Fibroblast of skin of left quadriceps (primary cell): ENCODE measurements at regions not wholly inside any gene's neighbourhood (a gene's known extent, or its start where the extent isn't known, plus 50 kb on each side); places are given as distances from the start of the nearest gene placed in this dataset.
"Not testable (repeated sequence)": the region's sequence is repeated elsewhere in the genome, so short reads cannot be mapped to it uniquely, and the experiment has no call there.

Source experiments
- DNase-seq, 2 experiments: peaks; one replicate each; pipeline ENCODE4 v3.0.0-alpha.2; 2013; ENCODE audit warnings: low read depth in 2 of 2

DNA sequence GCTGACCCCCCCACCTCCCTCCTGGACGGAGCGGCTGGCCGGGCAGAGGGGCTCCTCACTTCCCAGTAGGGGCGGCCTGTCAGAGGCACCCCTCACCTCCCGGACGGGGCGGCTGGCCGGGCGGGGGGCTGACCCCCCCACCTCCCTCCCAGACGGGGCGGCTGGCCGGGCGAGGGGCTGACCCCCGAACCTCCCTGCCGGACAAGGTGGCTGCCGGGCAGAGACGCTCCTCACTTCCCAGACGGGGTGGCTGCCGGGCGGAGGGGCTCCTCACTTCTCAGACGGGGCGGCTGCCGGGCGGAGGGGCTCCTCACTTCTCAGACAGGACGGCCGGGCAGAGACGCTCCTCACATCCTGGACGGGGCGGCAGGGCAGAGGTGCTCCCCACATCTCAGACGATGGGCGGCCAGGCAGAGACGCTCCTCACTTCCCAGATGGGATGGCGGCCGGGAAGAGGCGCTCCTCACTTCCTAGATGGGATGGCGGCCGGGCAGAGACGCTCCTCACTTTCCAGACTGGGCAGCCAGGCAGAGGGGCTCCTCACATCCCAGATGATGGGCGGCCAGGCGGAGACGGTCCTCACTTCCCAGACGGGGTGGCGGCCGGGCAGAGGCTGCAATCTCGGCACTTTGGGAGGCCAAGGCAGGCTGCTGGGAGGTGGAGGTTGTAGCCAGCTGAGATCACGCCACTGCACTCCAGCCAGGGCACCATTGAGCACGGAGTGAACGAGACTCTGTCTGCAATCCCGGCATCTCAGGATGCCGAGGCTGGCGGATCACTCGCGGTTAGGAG lies 66.2 kb upstream of the PAPPA2 start:
- DNase-seq: not testable (repeated sequence)

- no peak for DNase-seq
These were observed 71.4 kb upstream of the PAPPA2 start for GRCh38 chr1:176391621-176392020.

DNA sequence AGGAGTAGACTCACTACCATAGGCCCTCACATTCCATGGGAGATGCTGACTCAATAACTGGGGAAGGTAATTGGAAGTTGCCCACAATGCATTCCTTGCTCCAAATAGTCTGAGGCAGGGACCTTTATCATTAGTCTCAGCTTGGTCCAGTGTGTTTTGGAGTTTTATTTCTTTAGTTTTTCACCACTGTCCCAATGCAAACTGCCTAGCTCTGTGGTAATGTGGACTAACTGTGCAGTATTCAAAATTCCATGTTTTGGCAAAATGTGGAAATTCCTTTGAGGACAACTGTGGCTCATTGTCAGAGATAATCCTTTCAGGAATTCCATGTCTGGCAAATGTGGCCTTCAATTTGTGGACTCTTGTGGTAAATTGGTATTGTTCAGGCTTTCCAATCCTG lies 78.1 kb upstream of the PAPPA2 start:
- no peak for DNase-seq

- DNase-seq: no peak
These were observed 80.8 kb upstream of the PAPPA2 start for GRCh38 chr1:176382163-176382562.

- no peak for DNase-seq
These were observed 83.2 kb upstream of the PAPPA2 start for GRCh38 chr1:176379626-176380339.

- DNase-seq: peak; percentile 29 to 36
These were observed 87.9 kb upstream of the PAPPA2 start for GRCh38 chr1:176374967-176375569.

DNA sequence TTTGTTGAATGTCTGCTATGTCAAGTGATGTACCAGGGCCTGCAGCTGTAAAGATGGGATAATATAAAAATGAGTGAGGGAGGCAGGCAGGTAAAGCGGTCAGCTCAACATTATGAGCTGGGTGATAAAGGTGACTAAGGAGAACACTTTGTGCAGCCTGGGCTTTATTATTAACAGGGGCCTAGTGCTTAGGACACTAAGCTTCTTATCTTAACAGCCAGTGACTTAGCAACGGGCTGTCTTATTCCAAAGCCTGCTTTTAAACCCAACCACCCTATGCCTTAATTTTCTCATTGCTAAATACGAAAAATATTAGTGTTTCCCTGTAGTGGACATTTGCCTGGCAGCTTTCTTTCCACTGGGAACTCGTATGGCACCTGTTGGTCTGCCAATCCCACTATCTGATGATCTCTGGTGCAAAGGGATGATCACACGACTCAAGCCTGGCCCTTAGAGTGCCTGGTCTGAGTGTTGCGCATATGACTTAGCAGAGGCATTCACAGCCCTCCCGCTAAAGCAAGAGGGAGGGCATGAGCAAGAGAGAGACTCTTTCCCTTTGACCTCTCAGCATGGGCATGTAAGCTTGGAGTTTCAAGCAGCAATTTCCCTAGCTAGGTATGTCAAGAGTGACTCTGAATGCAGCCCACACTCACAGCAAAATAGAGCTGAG lies 98.6 kb upstream of the PAPPA2 start:
- DNase-seq: no peak

GRCh38 chr1:176349135-176349715 lies 113.8 kb upstream of the PAPPA2 start:
- DNase-seq: not testable (repeated sequence)

DNA sequence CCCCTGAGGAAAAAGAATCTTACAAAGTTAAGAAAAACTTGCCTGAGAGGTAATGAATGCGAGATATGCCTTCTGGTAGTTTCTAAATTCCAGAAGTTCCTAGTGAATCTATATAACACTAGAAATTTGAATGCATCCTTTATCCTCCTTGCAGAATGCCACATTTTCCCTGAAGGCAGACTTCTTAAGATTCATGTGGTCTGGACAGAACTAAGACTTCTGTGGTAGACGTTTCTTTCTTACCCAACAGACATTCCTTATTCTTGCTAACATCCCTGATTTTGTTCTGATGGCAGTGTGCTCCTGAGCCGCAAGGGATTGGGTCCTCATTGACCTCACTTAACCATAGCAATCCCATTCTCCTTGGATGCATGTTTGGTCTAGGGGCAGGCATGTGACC lies 121.3 kb upstream of the PAPPA2 start:
- no peak for DNase-seq

DNA sequence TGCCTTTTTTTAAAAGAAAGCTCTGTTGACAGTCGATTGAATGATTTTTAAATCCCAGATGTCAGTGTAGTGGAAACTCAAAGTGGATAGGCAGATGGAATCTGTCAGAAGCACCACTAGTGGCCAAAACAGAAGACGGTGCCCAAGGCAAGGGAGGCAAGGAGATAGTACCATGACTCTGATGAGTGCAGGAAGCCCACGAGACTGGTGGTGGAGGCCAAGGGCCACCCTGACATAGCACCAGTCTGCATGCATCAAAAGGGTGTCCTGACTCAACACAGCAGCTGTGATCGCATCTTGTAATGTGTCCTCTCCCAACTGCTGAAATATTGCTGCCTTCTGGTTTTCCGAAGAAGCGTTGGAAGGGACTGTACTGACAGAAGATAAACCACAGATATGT lies 124.1 kb upstream of the PAPPA2 start:
- no peak for DNase-seq

DNA sequence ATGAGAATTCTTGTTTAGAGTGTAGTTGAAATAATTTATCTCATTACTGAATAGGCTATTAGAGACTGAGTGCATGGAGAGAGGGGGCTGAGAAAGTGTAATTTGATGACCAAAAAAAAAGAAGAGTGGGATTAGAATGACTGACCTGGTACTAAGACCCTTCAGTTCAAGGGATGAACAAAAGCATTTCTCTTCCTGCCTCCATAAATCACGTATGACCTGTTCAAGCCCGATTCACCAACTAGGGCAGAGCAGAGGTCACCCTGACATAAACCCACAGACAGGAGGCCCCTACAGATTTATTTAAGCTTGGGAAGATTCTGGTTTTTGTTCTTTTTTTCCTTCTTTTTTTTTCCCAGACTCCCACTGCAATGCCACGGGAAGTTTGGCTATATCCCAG lies 123.7 kb upstream of the COP1 start:
- DNase-seq: no peak

GRCh38 chr1:176325664-176326063 lies 118.6 kb upstream of the COP1 start:
- DNase-seq: no peak

- DNase-seq: no peak
These were observed 116.4 kb upstream of the COP1 start for GRCh38 chr1:176323472-176323871.

GRCh38 chr1:176315519-176316220 lies 108.6 kb upstream of the COP1 start:
- DNase-seq: no peak

- not testable (repeated sequence) for DNase-seq
These were observed 89.5 kb upstream of the COP1 start for GRCh38 chr1:176296602-176297001.

- DNase-seq: no peak
These were observed 78.9 kb upstream of the COP1 start for GRCh38 chr1:176285996-176286395.

DNA sequence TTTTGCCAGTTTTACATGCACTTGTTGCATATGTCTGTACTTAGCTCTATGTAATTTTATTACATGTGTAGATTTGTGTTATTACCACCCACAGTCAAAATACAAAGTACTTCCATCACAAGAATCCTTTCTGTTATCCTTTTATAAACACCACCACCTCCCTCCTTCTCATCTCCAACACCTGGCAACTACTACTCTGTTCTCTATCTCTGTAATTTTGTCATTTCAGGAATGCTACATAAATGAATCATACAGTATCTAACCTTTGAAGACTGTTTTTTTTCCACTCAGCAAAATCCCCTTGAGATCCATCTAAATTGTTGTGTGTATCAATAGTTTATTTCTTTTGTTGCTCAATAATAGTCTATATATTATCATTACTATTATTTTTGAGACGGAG lies 64.5 kb upstream of the COP1 start:
- no peak for DNase-seq
